Left ventricle myocardium inferior (tissue), 1 donor: ENCODE measurements at regions not wholly inside any gene's neighbourhood (a gene's known extent, or its start where the extent isn't known, plus 50 kb on each side); places are given as distances from the start of the nearest gene placed in this dataset.

ENCODE experiments used
- DNase-seq: peaks from one replicate; pipeline ENCODE4 v3.0.0-alpha.2; 2020
- H3K27ac ChIP-seq: fragments of 200-600 bp; replicated peaks from 2 replicates; pipeline ENCODE4 v1.8.0; 2021
- H3K27me3 ChIP-seq: fragments of 200-600 bp; 2 replicates; pipeline ENCODE4 v1.8.0; 2021; ENCODE audit warnings: low read depth
- H3K36me3 ChIP-seq: fragments of 200-600 bp; 2 replicates; pipeline ENCODE4 v1.8.0; 2021
- H3K4me1 ChIP-seq: fragments of 200-600 bp; 2 replicates; pipeline ENCODE4 v1.8.0; 2021
- H3K4me3 ChIP-seq: fragments of 200-600 bp; 2 replicates; pipeline ENCODE4 v1.8.0; 2021; ENCODE audit warnings: mild to moderate bottlenecking, moderate library complexity
- H3K9me3 ChIP-seq: fragments of 200-600 bp; replicated peaks from 2 replicates; pipeline ENCODE4 v1.8.0; 2021
- intact Hi-C: fragments of 100-400 bp; cut with micrococcal nuclease; formaldehyde crosslinking; loops from one replicate; pipeline ENCODE4 v1.11.0; 2022
- TF ChIP-seq, protein P1 (sequence below): fragments of 200-600 bp; IDR thresholded peaks from 2 replicates; pipeline ENCODE4 v1.8.0; 2021; ENCODE audit warnings: antibody characterized with exemption, mild to moderate bottlenecking, borderline replicate concordance
- donor health status: DM: no; HTN: yes; CAD: no; lungs with severe emphysema.

DNA sequence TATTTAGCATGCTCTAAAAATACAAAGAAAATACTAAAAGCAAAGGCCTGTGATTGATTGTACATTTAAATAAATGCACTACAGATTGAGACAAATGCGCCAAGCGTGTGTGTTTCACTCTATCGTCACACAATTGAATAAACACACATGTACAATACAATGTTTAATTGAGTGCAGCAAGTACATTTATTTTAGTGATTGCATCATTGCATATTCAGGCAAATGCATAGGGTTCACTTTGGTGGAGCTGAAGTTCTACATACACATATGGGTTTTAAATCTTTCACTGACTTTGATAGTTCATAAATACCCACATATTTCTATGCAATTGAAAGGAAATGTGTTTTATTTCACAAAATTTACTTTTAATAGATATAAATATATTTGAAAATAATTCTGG is 750.6 kb upstream of the MMS22L start:
- Histone ChIP-seq H3K4me3 (no peak overlapping the region), H3K36me3 (no peaks in the 10 kb centered on the region), H3K27me3 (no peaks in the 10 kb centered on the region), H3K4me1 (no peaks in the 10 kb centered on the region), H3K9me3 (no peaks in the 10 kb centered on the region), H3K27ac (no peak overlapping the region)
- no peak for DNase-seq
- TF ChIP-seq, protein P1, sequence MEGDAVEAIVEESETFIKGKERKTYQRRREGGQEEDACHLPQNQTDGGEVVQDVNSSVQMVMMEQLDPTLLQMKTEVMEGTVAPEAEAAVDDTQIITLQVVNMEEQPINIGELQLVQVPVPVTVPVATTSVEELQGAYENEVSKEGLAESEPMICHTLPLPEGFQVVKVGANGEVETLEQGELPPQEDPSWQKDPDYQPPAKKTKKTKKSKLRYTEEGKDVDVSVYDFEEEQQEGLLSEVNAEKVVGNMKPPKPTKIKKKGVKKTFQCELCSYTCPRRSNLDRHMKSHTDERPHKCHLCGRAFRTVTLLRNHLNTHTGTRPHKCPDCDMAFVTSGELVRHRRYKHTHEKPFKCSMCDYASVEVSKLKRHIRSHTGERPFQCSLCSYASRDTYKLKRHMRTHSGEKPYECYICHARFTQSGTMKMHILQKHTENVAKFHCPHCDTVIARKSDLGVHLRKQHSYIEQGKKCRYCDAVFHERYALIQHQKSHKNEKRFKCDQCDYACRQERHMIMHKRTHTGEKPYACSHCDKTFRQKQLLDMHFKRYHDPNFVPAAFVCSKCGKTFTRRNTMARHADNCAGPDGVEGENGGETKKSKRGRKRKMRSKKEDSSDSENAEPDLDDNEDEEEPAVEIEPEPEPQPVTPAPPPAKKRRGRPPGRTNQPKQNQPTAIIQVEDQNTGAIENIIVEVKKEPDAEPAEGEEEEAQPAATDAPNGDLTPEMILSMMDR = no peak
- intact Hi-C loops = no loop called here

DNA sequence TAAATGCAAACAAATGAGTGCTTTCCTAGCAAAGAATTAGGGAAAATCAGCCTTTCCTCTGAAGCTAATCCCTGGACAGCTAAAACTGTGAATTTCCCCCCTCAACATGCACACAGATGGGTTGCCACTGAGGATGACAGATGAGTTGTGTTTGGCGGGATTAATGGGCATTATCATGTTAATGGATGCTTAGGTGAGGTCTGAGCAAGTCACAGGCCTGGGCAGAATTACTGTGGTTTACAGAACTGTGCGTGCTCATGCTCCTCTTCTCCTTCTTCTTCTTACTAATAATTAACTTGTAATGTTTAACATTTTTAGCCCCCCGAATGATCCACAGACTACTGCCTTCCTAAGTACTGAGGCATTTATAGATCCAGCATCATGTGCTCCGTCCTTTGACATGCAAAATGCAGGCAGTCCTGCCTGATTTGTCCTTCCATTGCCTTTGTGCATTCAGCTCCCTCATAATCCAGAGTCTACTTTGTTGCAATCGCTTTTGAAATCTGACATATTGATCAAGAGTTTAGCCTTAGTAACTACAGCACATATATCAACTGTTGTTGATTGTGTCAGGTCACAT is 753.4 kb upstream of the MMS22L start:
- Histone ChIP-seq H3K36me3 (no peaks in the 10 kb centered on the region), H3K4me3 (no peak overlapping the region), H3K4me1 (no peaks in the 10 kb centered on the region), H3K27me3 (no peaks in the 10 kb centered on the region), H3K9me3 (no peaks in the 10 kb centered on the region), H3K27ac (no peak overlapping the region)
- intact Hi-C loops = no loop called here
- TF ChIP-seq, protein P1 = no peak
- no peak for DNase-seq

DNA sequence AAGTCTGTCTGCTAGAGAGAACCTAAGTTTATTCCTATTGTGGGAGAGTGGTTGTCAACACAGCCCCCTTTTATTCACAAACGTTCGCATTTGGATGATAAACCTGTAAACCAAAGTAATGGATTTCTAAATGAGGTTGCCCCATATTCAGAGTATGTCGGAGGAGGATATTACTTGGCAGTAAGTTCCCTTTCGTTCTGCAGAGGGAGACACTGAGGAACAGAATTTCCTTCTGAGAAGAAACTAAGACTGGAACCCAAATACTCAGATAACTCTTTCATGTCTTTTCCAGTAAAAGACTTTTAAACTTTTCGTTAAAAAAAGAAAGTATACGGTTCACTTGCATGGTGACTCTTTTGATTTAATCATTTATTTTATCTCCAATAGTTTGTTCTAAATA is 754.6 kb upstream of the MMS22L start:
- intact Hi-C loops = no loop called here
- Histone ChIP-seq H3K4me1 (no peaks in the 10 kb centered on the region), H3K27ac (no peak overlapping the region), H3K4me3 (no peak overlapping the region), H3K36me3 (no peaks in the 10 kb centered on the region), H3K9me3 (no peaks in the 10 kb centered on the region), H3K27me3 (peaks cover 8% of the 10 kb centered on the region)
- TF ChIP-seq, protein P1 = no peak
- no peak for DNase-seq

DNA sequence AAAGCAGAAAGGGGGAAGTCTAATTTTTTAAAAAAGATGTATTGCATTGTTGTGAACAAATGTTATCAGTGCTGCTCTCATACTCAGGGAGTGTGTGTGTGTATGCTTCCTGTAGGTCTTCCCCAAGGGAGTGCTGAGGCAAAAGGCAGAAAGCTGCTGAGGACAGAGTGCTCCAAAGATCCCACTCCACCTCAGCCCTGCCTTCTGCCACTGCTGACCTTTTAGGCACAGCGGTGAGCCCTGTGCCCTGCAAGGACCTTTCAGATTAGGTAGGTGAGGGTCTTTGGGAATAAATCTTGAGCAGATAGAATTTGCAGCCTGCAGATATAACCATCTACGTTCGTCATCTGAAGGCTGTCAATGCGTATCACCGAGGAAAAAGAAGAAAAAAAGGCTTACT is 756.4 kb upstream of the MMS22L start:
- Histone ChIP-seq H3K27ac (no peak overlapping the region), H3K9me3 (no peaks in the 10 kb centered on the region), H3K4me3 (no peak overlapping the region), H3K27me3 (peaks cover 26% of the 10 kb centered on the region), H3K36me3 (no peaks in the 10 kb centered on the region), H3K4me1 (no peaks in the 10 kb centered on the region)
- intact Hi-C loops = no loop called here
- DNase-seq = no peak
- TF ChIP-seq, protein P1 = no peak

DNA sequence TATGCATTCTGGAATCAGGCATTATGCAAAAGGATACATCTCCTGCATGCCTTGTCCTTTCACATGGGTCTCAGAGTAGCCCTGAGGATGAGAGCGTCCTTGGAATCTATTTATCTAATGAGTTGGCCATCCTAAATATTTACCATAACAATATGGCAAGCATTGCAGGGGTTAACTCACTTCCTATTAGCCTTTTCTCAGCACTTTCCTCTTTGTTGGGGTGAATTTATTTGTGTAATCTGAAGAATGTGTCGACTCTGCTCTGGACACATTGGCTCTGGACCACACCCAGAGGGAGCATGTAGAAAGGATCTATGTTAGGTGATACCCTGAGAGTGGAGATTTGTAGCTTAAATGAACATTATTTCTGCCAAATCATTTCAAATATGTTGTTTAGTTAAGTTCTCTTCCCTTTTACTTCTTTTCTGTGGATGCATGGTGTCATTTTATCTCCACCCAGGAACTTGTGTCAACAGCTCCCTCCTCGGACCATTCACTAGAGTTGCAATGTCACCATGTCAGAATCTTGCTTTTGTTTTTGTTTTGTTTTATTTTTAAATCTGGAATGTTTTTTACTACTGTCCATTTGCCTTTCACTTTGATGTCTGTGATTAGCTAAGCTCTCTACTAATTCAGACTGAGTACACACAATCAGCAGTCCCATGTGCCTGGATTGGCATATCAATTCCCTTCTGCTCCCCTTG is 757.0 kb upstream of the MMS22L start:
- intact Hi-C loops = no loop called here

More for the DNA sequence above, 757.0 kb upstream of the MMS22L start:
- no peaks in the 10 kb centered on the region for H3K36me3 ChIP-seq
- H3K4me3 ChIP-seq = no peak overlapping the region
- no peaks in the 10 kb centered on the region for H3K9me3 ChIP-seq
- no peak overlapping the region for H3K27ac ChIP-seq
- peaks cover 32% of the 10 kb centered on the region for H3K27me3 ChIP-seq
- TF ChIP-seq, protein P1 = peak; percentile 51
- no peak for DNase-seq
- no peaks in the 10 kb centered on the region for H3K4me1 ChIP-seq
